Thoracic aorta (tissue), 2 donors: ENCODE measurements at regions not wholly inside any gene's neighbourhood (a gene's known extent, or its start where the extent isn't known, plus 50 kb on each side); places are given as distances from the start of the nearest gene placed in this dataset.

Experiments used
- ATAC-seq: fragments of 150-250 bp; one replicate; pipeline ENCODE4 v1.8.0; 2017; ENCODE audit warnings: low read depth; ENCODE audit not compliant: insufficient number of reproducible peaks, low FRiP score
- DNase-seq: peaks from one replicate; pipeline ENCODE4 v3.0.0-alpha.2; 2020; ENCODE audit warnings: low spot score
- H3K27ac ChIP-seq, 2 donors: fragments of 200-600 bp; sonication (generic); 1 replicate in 1 of 2; 2 replicates in 1 of 2; pipeline ENCODE4 v1.5.1; 2016; ENCODE audit warnings: mild to moderate bottlenecking in 2 of 2, moderate library complexity in 2 of 2
- H3K27me3 ChIP-seq: fragments of 200-600 bp; sonication (generic); replicated peaks from 2 replicates; pipeline ENCODE4 v1.6.0; 2016; ENCODE audit warnings: mild to moderate bottlenecking; ENCODE audit not compliant: insufficient read depth
- H3K36me3 ChIP-seq: fragments of 200-600 bp; sonication (generic); one replicate; pipeline ENCODE4 v1.5.1; 2016
- H3K4me1 ChIP-seq, 2 donors: fragments of 200-600 bp; sonication (generic); 1 replicate in 1 of 2; 2 replicates in 1 of 2; pipeline versions ENCODE4 v1.5.1 to v1.6.0; 2016; ENCODE audit warnings: low read depth in 2 of 2, mild to moderate bottlenecking in 1 of 2; ENCODE audit not compliant: control insufficient read depth in 1 of 2
- H3K4me3 ChIP-seq: fragments of 200-600 bp; sonication (generic); 2 replicates; pipeline ENCODE4 v1.5.1; 2016; ENCODE audit warnings: mild to moderate bottlenecking
- H3K9me3 ChIP-seq: fragments of 200-600 bp; sonication (generic); 2 replicates; pipeline ENCODE4 v1.5.1; 2016
- CTCF ChIP-seq: fragments of 200-600 bp; sonication (generic); IDR thresholded peaks from one replicate; pipeline ENCODE4 v1.5.1; 2019; ENCODE audit warnings: antibody characterized with exemption

GRCh38 chr13:70932511-70932910 lies 824.3 kb upstream of the KLHL1 start:
- no peaks in the 10 kb centered on the region for H3K36me3 ChIP-seq
- no peaks in the 10 kb centered on the region for H3K27me3 ChIP-seq
- H3K27ac ChIP-seq: no peak overlapping the region
- H3K4me3 ChIP-seq: no peak overlapping the region
- H3K9me3 ChIP-seq: no peaks in the 10 kb centered on the region
- no peaks in the 10 kb centered on the region for H3K4me1 ChIP-seq
- TF ChIP-seq CTCF: no peak
- ATAC-seq (no peak), DNase-seq (no peak)

- no peaks in the 10 kb centered on the region for H3K9me3 ChIP-seq
- ATAC-seq (no peak), DNase-seq (no peak)
- TF ChIP-seq CTCF: no peak
- no peaks in the 10 kb centered on the region for H3K4me1 ChIP-seq
- no peak overlapping the region for H3K27ac ChIP-seq
- no peaks in the 10 kb centered on the region for H3K36me3 ChIP-seq
- no peaks in the 10 kb centered on the region for H3K27me3 ChIP-seq
- no peak overlapping the region for H3K4me3 ChIP-seq
Observed at GRCh38 chr13:70923863-70924752, 815.9 kb upstream of the KLHL1 start.

- Histone ChIP-seq H3K4me1 (no peaks in the 10 kb centered on the region), H3K27ac (no peak overlapping the region), H3K27me3 (no peaks in the 10 kb centered on the region), H3K36me3 (no peaks in the 10 kb centered on the region), H3K9me3 (no peaks in the 10 kb centered on the region), H3K4me3 (no peak overlapping the region)
- ATAC-seq (no peak), DNase-seq (no peak)
- TF ChIP-seq CTCF: no peak
Observed at GRCh38 chr13:70911286-70911685, 803.0 kb upstream of the KLHL1 start.

- H3K27ac ChIP-seq: no peak overlapping the region
- no peaks in the 10 kb centered on the region for H3K4me1 ChIP-seq
- H3K27me3 ChIP-seq: no peaks in the 10 kb centered on the region
- TF ChIP-seq CTCF: no peak
- DNase-seq (no peak), ATAC-seq (no peak)
- no peak overlapping the region for H3K4me3 ChIP-seq
- H3K9me3 ChIP-seq: no peaks in the 10 kb centered on the region
- H3K36me3 ChIP-seq: no peaks in the 10 kb centered on the region
Observed at GRCh38 chr13:70908795-70909194, 800.5 kb upstream of the KLHL1 start.

- no peaks in the 10 kb centered on the region for H3K9me3 ChIP-seq
- no peak for ATAC-seq
- no peaks in the 10 kb centered on the region for H3K27me3 ChIP-seq
- H3K36me3 ChIP-seq: no peaks in the 10 kb centered on the region
- no peak for TF ChIP-seq CTCF
- no peak overlapping the region for H3K4me3 ChIP-seq
- no peaks in the 10 kb centered on the region for H3K4me1 ChIP-seq
- DNase-seq: no peak
- no peak overlapping the region for H3K27ac ChIP-seq
Observed at GRCh38 chr13:70905035-70905434, 796.8 kb upstream of the KLHL1 start.
